Stomach smooth muscle (tissue), 2 donors: ENCODE measurements at regions not wholly inside any gene's neighbourhood (a gene's known extent, or its start where the extent isn't known, plus 50 kb on each side); places are given as distances from the start of the nearest gene placed in this dataset.

Source experiments
- H3K27ac ChIP-seq: one replicate; pipeline ENCODE4 v1.7.0; 2013; ENCODE audit warnings: mild to moderate bottlenecking, low read length, inconsistent platforms
- H3K27me3 ChIP-seq, 2 donors: one replicate each; pipeline ENCODE4 v1.7.0; 2013; ENCODE audit warnings: low read length in 2 of 2; ENCODE audit not compliant: insufficient read depth in 2 of 2, control insufficient read depth in 1 of 2
- H3K36me3 ChIP-seq, 2 donors: one replicate each; pipeline ENCODE4 v1.7.0; 2013; ENCODE audit warnings: low read length in 2 of 2; ENCODE audit not compliant: control insufficient read depth in 2 of 2, insufficient read depth in 2 of 2
- H3K4me1 ChIP-seq: one replicate; pipeline ENCODE4 v1.7.0; 2013; ENCODE audit warnings: low read length; ENCODE audit not compliant: control insufficient read depth, insufficient read depth
- H3K4me3 ChIP-seq, 2 donors: one replicate each; pipeline ENCODE4 v1.7.0; 2013; ENCODE audit warnings: low read length in 2 of 2
- H3K9ac ChIP-seq, 2 donors: one replicate each; pipeline ENCODE4 v1.7.0; 2013; ENCODE audit warnings: low read length in 2 of 2, mild to moderate bottlenecking in 1 of 2
- H3K9me3 ChIP-seq, 2 donors: one replicate each; pipeline ENCODE4 v1.7.0; 2013; ENCODE audit warnings: low read length in 2 of 2; ENCODE audit not compliant: control insufficient read depth in 2 of 2
- donor health status: healthy.
- donor health status: Pancreatic carcinoma.

GRCh38 chr14:56379956-56380355, 199.6 kb upstream of the TMEM260 start:
- Histone ChIP-seq H3K4me1 (no peaks in the 10 kb centered on the region), H3K27me3 (no peaks in the 10 kb centered on the region), H3K9me3 (no peaks in the 10 kb centered on the region), H3K36me3 (no peaks in the 10 kb centered on the region), H3K9ac (no peak overlapping the region), H3K4me3 (no peak overlapping the region), H3K27ac (no peak overlapping the region)

- H3K27me3 ChIP-seq: no peaks in the 10 kb centered on the region
- no peaks in the 10 kb centered on the region for H3K9me3 ChIP-seq
- no peaks in the 10 kb centered on the region for H3K4me1 ChIP-seq
- no peak overlapping the region for H3K27ac ChIP-seq
- no peak overlapping the region for H3K4me3 ChIP-seq
- H3K9ac ChIP-seq: no peak overlapping the region
- H3K36me3 ChIP-seq: no peaks in the 10 kb centered on the region
These were observed 193.6 kb upstream of the TMEM260 start for GRCh38 chr14:56386024-56386423.

GRCh38 chr14:56390859-56391258, 188.7 kb upstream of the TMEM260 start:
- no peak overlapping the region for H3K4me3 ChIP-seq
- no peaks in the 10 kb centered on the region for H3K27me3 ChIP-seq
- H3K27ac ChIP-seq: no peak overlapping the region
- no peaks in the 10 kb centered on the region for H3K4me1 ChIP-seq
- no peaks in the 10 kb centered on the region for H3K9me3 ChIP-seq
- H3K9ac ChIP-seq: no peak overlapping the region
- H3K36me3 ChIP-seq: no peaks in the 10 kb centered on the region

- H3K27me3 ChIP-seq: no peaks in the 10 kb centered on the region
- H3K9ac ChIP-seq: no peak overlapping the region
- no peaks in the 10 kb centered on the region for H3K4me1 ChIP-seq
- H3K4me3 ChIP-seq: no peak overlapping the region
- no peaks in the 10 kb centered on the region for H3K9me3 ChIP-seq
- H3K27ac ChIP-seq: no peak overlapping the region
- H3K36me3 ChIP-seq: no peaks in the 10 kb centered on the region
These were observed 184.6 kb upstream of the TMEM260 start for GRCh38 chr14:56394826-56395530.

- Histone ChIP-seq H3K9ac (no peak overlapping the region), H3K27me3 (no peaks in the 10 kb centered on the region), H3K4me1 (no peaks in the 10 kb centered on the region), H3K4me3 (no peak overlapping the region), H3K9me3 (no peaks in the 10 kb centered on the region), H3K27ac (no peak overlapping the region), H3K36me3 (no peaks in the 10 kb centered on the region)
These were observed 179.3 kb upstream of the TMEM260 start for GRCh38 chr14:56400109-56400825.

- H3K4me3 ChIP-seq: no peak overlapping the region
- H3K27me3 ChIP-seq: no peaks in the 10 kb centered on the region
- no peaks in the 10 kb centered on the region for H3K4me1 ChIP-seq
- H3K9ac ChIP-seq: no peak overlapping the region
- H3K36me3 ChIP-seq: no peaks in the 10 kb centered on the region
- H3K27ac ChIP-seq: no peak overlapping the region
- H3K9me3 ChIP-seq: peaks cover 0 to 2% of the 10 kb centered on the region in 2 donors
These were observed 166.8 kb upstream of the TMEM260 start for GRCh38 chr14:56412468-56413434.

- no peaks in the 10 kb centered on the region for H3K27me3 ChIP-seq
- H3K4me1 ChIP-seq: no peaks in the 10 kb centered on the region
- no peak overlapping the region for H3K27ac ChIP-seq
- H3K9ac ChIP-seq: no peak overlapping the region
- no peak overlapping the region for H3K4me3 ChIP-seq
- H3K9me3 ChIP-seq: peaks cover 0 to 2% of the 10 kb centered on the region in 2 donors
- no peaks in the 10 kb centered on the region for H3K36me3 ChIP-seq
These were observed 165.9 kb upstream of the TMEM260 start for GRCh38 chr14:56413721-56414120.

GRCh38 chr14:56414236-56414635, 165.4 kb upstream of the TMEM260 start:
- Histone ChIP-seq H3K9ac (no peak overlapping the region), H3K4me3 (no peak overlapping the region), H3K9me3 (peaks cover 0 to 2% of the 10 kb centered on the region in 2 donors), H3K27ac (no peak overlapping the region), H3K36me3 (no peaks in the 10 kb centered on the region), H3K27me3 (no peaks in the 10 kb centered on the region), H3K4me1 (no peaks in the 10 kb centered on the region)

GRCh38 chr14:56416213-56416612, 163.4 kb upstream of the TMEM260 start:
- Histone ChIP-seq H3K9ac (no peak overlapping the region), H3K27ac (no peak overlapping the region), H3K4me3 (no peak overlapping the region), H3K36me3 (no peaks in the 10 kb centered on the region), H3K4me1 (no peaks in the 10 kb centered on the region), H3K9me3 (peaks cover under 1 to 2% of the 10 kb centered on the region in 2 donors), H3K27me3 (no peaks in the 10 kb centered on the region)

GRCh38 chr14:56417173-56417572, 162.4 kb upstream of the TMEM260 start:
- Histone ChIP-seq H3K27me3 (no peaks in the 10 kb centered on the region), H3K4me3 (no peak overlapping the region), H3K9ac (no peak overlapping the region), H3K9me3 (peaks cover 2 to 3% of the 10 kb centered on the region in 2 donors), H3K4me1 (no peaks in the 10 kb centered on the region), H3K27ac (no peak overlapping the region), H3K36me3 (no peaks in the 10 kb centered on the region)
